Superior temporal gyrus (tissue), 1 donor: ENCODE measurements at regions not wholly inside any gene's neighbourhood (a gene's known extent, or its start where the extent isn't known, plus 50 kb on each side); places are given as distances from the start of the nearest gene placed in this dataset.

Source experiments
- DNase-seq: peaks from one replicate; pipeline ENCODE4 v3.0.0-alpha.2; 2016; ENCODE audit errors: extremely low spot score

GRCh38 chr11:95692526-95693260, 96.9 kb downstream of the FAM76B start:
- DNase-seq, result no peak

- DNase-seq, result no peak
These were observed 99.5 kb downstream of the FAM76B start for GRCh38 chr11:95690100-95690499.

- no peak for DNase-seq
These were observed 100.9 kb downstream of the FAM76B start for GRCh38 chr11:95688501-95689222.

GRCh38 chr11:95688015-95688414, 101.6 kb downstream of the FAM76B start:
- DNase-seq, result no peak

GRCh38 chr11:95686265-95686664, 103.3 kb downstream of the FAM76B start:
- DNase-seq, result no peak

GRCh38 chr11:95684701-95685100, 104.9 kb downstream of the FAM76B start:
- peak; percentile 42 for DNase-seq

GRCh38 chr11:95684170-95684569, 105.4 kb downstream of the FAM76B start:
- DNase-seq, result no peak

GRCh38 chr11:95682552-95682951, 107.0 kb downstream of the FAM76B start:
- DNase-seq, result peak; percentile 33

- DNase-seq, result no peak
These were observed 109.2 kb downstream of the FAM76B start for GRCh38 chr11:95680169-95680929.

GRCh38 chr11:95678988-95679387, 110.6 kb downstream of the FAM76B start:
- DNase-seq, result no peak

- no peak for DNase-seq
These were observed 113.3 kb downstream of the FAM76B start for GRCh38 chr11:95676308-95676707.

GRCh38 chr11:95675585-95675984, 114.0 kb downstream of the FAM76B start:
- no peak for DNase-seq

- no peak for DNase-seq
These were observed 114.8 kb downstream of the FAM76B start for GRCh38 chr11:95674657-95675358.

GRCh38 chr11:95671768-95672167, 117.8 kb downstream of the FAM76B start:
- DNase-seq, result no peak

GRCh38 chr11:95668131-95668530, 121.5 kb downstream of the FAM76B start:
- DNase-seq, result no peak

- no peak for DNase-seq
These were observed 128.4 kb downstream of the FAM76B start for GRCh38 chr11:95661162-95661561.

GRCh38 chr11:95660038-95660437, 129.5 kb downstream of the FAM76B start:
- DNase-seq, result no peak

GRCh38 chr11:95659088-95659487, 130.5 kb downstream of the FAM76B start:
- DNase-seq, result no peak

- DNase-seq, result no peak
These were observed 134.0 kb downstream of the FAM76B start for GRCh38 chr11:95655536-95655935.

- DNase-seq, result no peak
These were observed 135.9 kb downstream of the FAM76B start for GRCh38 chr11:95653680-95654079.

- DNase-seq, result no peak
These were observed 136.5 kb downstream of the FAM76B start for GRCh38 chr11:95653099-95653498.

- no peak for DNase-seq
These were observed 137.5 kb downstream of the FAM76B start for GRCh38 chr11:95652002-95652472.
